Parathyroid adenoma (tissue), 2 donors: ENCODE measurements at regions not wholly inside any gene's neighbourhood (a gene's known extent, or its start where the extent isn't known, plus 50 kb on each side); places are given as distances from the start of the nearest gene placed in this dataset.

ENCODE experiments used
- H2AFZ ChIP-seq: fragments of 300-600 bp; sonication (generic); one replicate; pipeline ENCODE4 v1.7.0; 2017; ENCODE audit warnings: antibody characterized with exemption, mild to moderate bottlenecking
- H3K27ac ChIP-seq: fragments of 300-600 bp; sonication (generic); one replicate; pipeline ENCODE4 v1.7.0; 2017
- H3K27me3 ChIP-seq: fragments of 300-600 bp; sonication (generic); one replicate; pipeline ENCODE4 v1.7.0; 2017; ENCODE audit warnings: low read length; ENCODE audit not compliant: control insufficient read depth, insufficient read depth
- H3K36me3 ChIP-seq: fragments of 300-600 bp; sonication (generic); one replicate; pipeline ENCODE4 v1.7.0; 2017; ENCODE audit warnings: low read length; ENCODE audit not compliant: control insufficient read depth, insufficient read depth
- H3K4me1 ChIP-seq: fragments of 300-600 bp; sonication (generic); one replicate; pipeline ENCODE4 v1.7.0; 2017; ENCODE audit warnings: control low read depth
- H3K4me2 ChIP-seq: fragments of 300-600 bp; sonication (generic); one replicate; pipeline ENCODE4 v1.7.0; 2017; ENCODE audit warnings: low read length
- H3K4me3 ChIP-seq: fragments of 300-600 bp; sonication (generic); one replicate; pipeline ENCODE4 v1.7.0; 2017; ENCODE audit warnings: low read depth, low read length
- H3K79me2 ChIP-seq: fragments of 300-600 bp; sonication (generic); one replicate; pipeline ENCODE4 v1.7.0; 2017; ENCODE audit warnings: control low read depth
- H3K9ac ChIP-seq: fragments of 300-600 bp; sonication (generic); one replicate; pipeline ENCODE4 v1.7.0; 2017; ENCODE audit warnings: mild to moderate bottlenecking
- H3K9me3 ChIP-seq: fragments of 300-600 bp; sonication (generic); one replicate; pipeline ENCODE4 v1.7.0; 2017; ENCODE audit warnings: low read length; ENCODE audit not compliant: control insufficient read depth
- CTCF ChIP-seq: fragments of 300-600 bp; sonication (generic); IDR thresholded peaks from one replicate; pipeline ENCODE4 v1.7.0; 2017; ENCODE audit warnings: antibody characterized with exemption, mild to moderate bottlenecking
- donor health status: primary hyperparathyroidism.

GRCh38 chr3:102148598-102149337, 286.0 kb upstream of the ZPLD1 start:
- H3K9ac ChIP-seq, result no peak overlapping the region
- H3K9me3 ChIP-seq, result no peaks in the 10 kb centered on the region
- H3K36me3 ChIP-seq, result no peaks in the 10 kb centered on the region
- H3K27ac ChIP-seq, result no peak overlapping the region
- no peak overlapping the region for H3K4me2 ChIP-seq
- TF ChIP-seq CTCF, result no peak
- no peaks in the 10 kb centered on the region for H3K4me1 ChIP-seq
- H3K79me2 ChIP-seq, result no peaks in the 10 kb centered on the region
- H3K27me3 ChIP-seq, result no peaks in the 10 kb centered on the region
- H2AFZ ChIP-seq, result no peak overlapping the region
- H3K4me3 ChIP-seq, result no peak overlapping the region

GRCh38 chr3:102151935-102152334, 282.9 kb upstream of the ZPLD1 start:
- Histone ChIP-seq H3K4me3 (no peak overlapping the region), H3K27me3 (no peaks in the 10 kb centered on the region), H3K79me2 (no peaks in the 10 kb centered on the region), H2AFZ (no peak overlapping the region), H3K9me3 (no peaks in the 10 kb centered on the region), H3K36me3 (no peaks in the 10 kb centered on the region), H3K27ac (no peak overlapping the region), H3K9ac (no peak overlapping the region), H3K4me1 (no peaks in the 10 kb centered on the region), H3K4me2 (no peak overlapping the region)
- TF ChIP-seq CTCF, result no peak

DNA sequence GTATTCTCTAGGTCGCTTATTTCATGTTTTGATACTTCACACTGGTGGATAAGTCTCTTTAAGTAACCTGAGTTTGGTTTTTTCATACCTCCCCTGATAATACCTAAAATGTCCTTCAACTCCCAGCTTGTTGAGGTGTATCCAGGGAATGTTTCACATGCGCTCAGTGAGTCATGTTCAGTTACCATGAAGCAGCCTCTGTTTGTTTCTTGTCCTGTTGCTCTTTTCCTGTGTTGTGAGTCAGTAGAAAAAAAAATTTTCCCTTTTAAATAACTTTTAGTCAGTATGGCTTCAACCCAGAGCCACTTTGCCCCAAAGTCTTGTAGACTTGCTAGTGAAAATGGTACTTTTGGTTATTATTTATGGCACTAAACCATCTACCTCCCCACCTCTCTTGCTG, 278.4 kb upstream of the ZPLD1 start:
- Histone ChIP-seq H3K4me3 (no peak overlapping the region), H3K27ac (no peak overlapping the region), H2AFZ (no peak overlapping the region), H3K9me3 (no peaks in the 10 kb centered on the region), H3K27me3 (no peaks in the 10 kb centered on the region), H3K4me1 (no peaks in the 10 kb centered on the region), H3K36me3 (no peaks in the 10 kb centered on the region), H3K9ac (no peak overlapping the region), H3K79me2 (no peaks in the 10 kb centered on the region), H3K4me2 (no peak overlapping the region)
- no peak for TF ChIP-seq CTCF

- H3K4me3 ChIP-seq, result no peak overlapping the region
- H3K9me3 ChIP-seq, result no peaks in the 10 kb centered on the region
- H3K4me1 ChIP-seq, result no peaks in the 10 kb centered on the region
- no peak overlapping the region for H2AFZ ChIP-seq
- no peaks in the 10 kb centered on the region for H3K27me3 ChIP-seq
- no peaks in the 10 kb centered on the region for H3K36me3 ChIP-seq
- H3K27ac ChIP-seq, result no peak overlapping the region
- TF ChIP-seq CTCF, result no peak
- H3K4me2 ChIP-seq, result no peak overlapping the region
- H3K9ac ChIP-seq, result no peak overlapping the region
- H3K79me2 ChIP-seq, result no peaks in the 10 kb centered on the region
These were observed 276.6 kb upstream of the ZPLD1 start for GRCh38 chr3:102158080-102158740.
